Peyer's patch (tissue), 4 donors: ENCODE measurements at regions not wholly inside any gene's neighbourhood (a gene's known extent, or its start where the extent isn't known, plus 50 kb on each side); places are given as distances from the start of the nearest gene placed in this dataset.

Experiments used
- CTCF ChIP-seq, 6 experiments: fragments of 450-650 bp in 4 of 6; fragments of 200-600 bp in 2 of 6; sonication (generic) in 1 of 6; IDR thresholded peaks; one replicate each; pipeline ENCODE4 v1.5.1; 2017 to 2019; ENCODE audit warnings: antibody characterized with exemption in 6 of 6, mild to moderate bottlenecking in 3 of 6, moderate library complexity in 1 of 6
- POLR2A ChIP-seq, 2 donors: fragments of 450-650 bp; IDR thresholded peaks; one replicate each; pipeline ENCODE4 v1.5.1; 2017; ENCODE audit warnings: antibody characterized with exemption in 2 of 2, mild to moderate bottlenecking in 2 of 2, moderate library complexity in 2 of 2

DNA sequence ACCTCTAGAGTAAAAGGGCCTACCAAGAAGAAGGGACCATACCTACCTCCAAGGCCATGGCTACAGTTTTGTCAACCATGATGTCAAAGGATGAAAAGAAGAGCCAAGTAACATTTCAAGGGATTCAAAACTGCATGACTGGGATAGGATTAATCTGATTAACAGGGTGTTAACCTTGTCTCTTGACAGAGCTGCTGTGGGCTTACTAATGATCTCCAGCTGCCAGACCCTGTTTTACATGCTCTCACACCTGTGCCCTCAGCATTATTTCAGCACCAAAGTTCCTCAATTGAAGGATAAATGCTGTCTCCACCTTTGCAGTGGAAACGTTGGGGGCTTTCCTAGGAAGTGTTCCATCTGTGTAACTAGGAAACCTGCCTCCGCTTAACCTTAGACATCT is 78.3 kb downstream of the DMAC1 start:
- no peak for TF ChIP-seq CTCF (IDR thresholded peaks at IDR 0.05)
- TF ChIP-seq POLR2A (IDR thresholded peaks at IDR 0.05), result no peak
